ENCODE measurements at regions not wholly inside any gene's neighbourhood (a gene's known extent, or its start where the extent isn't known, plus 50 kb on each side); places are given as distances from the start of the nearest gene placed in this dataset.

GRCh38 chr2:134109246-134109645 lies 144.6 kb upstream of the MGAT5 start:
- Mint-ChIP-seq H3K4me3 (ENCODE audit: unreplicated experiment) (no peak overlapping the region), H3K27ac (ENCODE audit: low read depth, unreplicated experiment) (no peak overlapping the region), H3K4me1 (ENCODE audit: insufficient read depth, unreplicated experiment) (no peaks in the 10 kb centered on the region), H3K36me3 (ENCODE audit: insufficient read depth, unreplicated experiment) (no peaks in the 10 kb centered on the region), H3K9me3 (ENCODE audit: unreplicated experiment) (no peaks in the 10 kb centered on the region), H3K27me3 (ENCODE audit: insufficient read depth, unreplicated experiment) (no peaks in the 10 kb centered on the region)
- BruUV-seq (replicated peaks), result no TSS peak
- ChIA-PET CTCF (interaction anchor here (0.6 to 1.4 kb wide), 3 partner anchors 137 to 351 kb away, joined by 3 to 4 read pairs (median 3); no protein-coding TSS in a partner anchor), POLR2A (no interaction called here)
- intact Hi-C loops (cut with micrococcal nuclease), result no loop called here
- no peak for TF ChIP-seq CTCF (IDR thresholded peaks at IDR 0.05; ENCODE audit: unreplicated experiment)
- no peak for DNase-seq (ENCODE audit: unreplicated experiment)

- Mint-ChIP-seq H3K4me3 (ENCODE audit: unreplicated experiment) (no peak overlapping the region), H3K27me3 (ENCODE audit: insufficient read depth, unreplicated experiment) (no peaks in the 10 kb centered on the region), H3K9me3 (ENCODE audit: unreplicated experiment) (no peaks in the 10 kb centered on the region), H3K4me1 (ENCODE audit: insufficient read depth, unreplicated experiment) (no peaks in the 10 kb centered on the region), H3K27ac (ENCODE audit: low read depth, unreplicated experiment) (no peak overlapping the region), H3K36me3 (ENCODE audit: insufficient read depth, unreplicated experiment) (no peaks in the 10 kb centered on the region)
- no peak for DNase-seq (ENCODE audit: unreplicated experiment)
- intact Hi-C loops (cut with micrococcal nuclease), result no loop called here
- no TSS peak for BruUV-seq (replicated peaks)
- POLR2A ChIA-PET, result no interaction called here
- CTCF ChIA-PET, result interaction anchor here (0.6 to 1.4 kb wide), 6 partner anchors 9 to 341 kb away, joined by 3 to 5 read pairs (median 4); no protein-coding TSS in a partner anchor
- TF ChIP-seq CTCF (IDR thresholded peaks at IDR 0.05; ENCODE audit: unreplicated experiment), result no peak
Measured at GRCh38 chr2:134109725-134110124, 144.1 kb upstream of the MGAT5 start.

GRCh38 chr2:134110532-134110931 lies 143.3 kb upstream of the MGAT5 start:
- no peak for DNase-seq (ENCODE audit: unreplicated experiment)
- no peak overlapping the region for H3K4me3 Mint-ChIP-seq (ENCODE audit: unreplicated experiment)
- CTCF ChIA-PET, result interaction anchor here (0.6 to 1.4 kb wide), 7 partner anchors 8 to 1804 kb away, joined by 3 to 6 read pairs (median 4); no protein-coding TSS in a partner anchor

GRCh38 chr2:134117676-134118075 lies 136.2 kb upstream of the MGAT5 start:
- CTCF ChIA-PET, result interaction anchor here (0.6 to 11.1 kb wide), 33 partner anchors 10 to 443 kb away, joined by 3 to 221 read pairs (median 6); partner anchors contain the start of gene MGAT5
- DNase-seq (ENCODE audit: unreplicated experiment), result no peak
- intact Hi-C loops (cut with micrococcal nuclease), result loop anchor here (1.0 to 5.0 kb wide), 7 partner anchors 90 to 800 kb away; partner anchors contain the start of gene CCNT2
- H3K27me3 Mint-ChIP-seq (ENCODE audit: insufficient read depth, unreplicated experiment), result no peaks in the 10 kb centered on the region
- H3K9me3 Mint-ChIP-seq (ENCODE audit: unreplicated experiment), result no peaks in the 10 kb centered on the region
- TF ChIP-seq CTCF (IDR thresholded peaks at IDR 0.05; ENCODE audit: unreplicated experiment), result no peak
- no peak overlapping the region for H3K4me3 Mint-ChIP-seq (ENCODE audit: unreplicated experiment)
- no TSS peak for BruUV-seq (replicated peaks)
- no peaks in the 10 kb centered on the region for H3K36me3 Mint-ChIP-seq (ENCODE audit: insufficient read depth, unreplicated experiment)
- H3K4me1 Mint-ChIP-seq (ENCODE audit: insufficient read depth, unreplicated experiment), result peaks cover 20% of the 10 kb centered on the region
- no peak overlapping the region for H3K27ac Mint-ChIP-seq (ENCODE audit: low read depth, unreplicated experiment)
- POLR2A ChIA-PET, result interaction anchor here (1.1 to 4.5 kb wide), 7 partner anchors 72 to 294 kb away, joined by 3 to 27 read pairs (median 12); no protein-coding TSS in a partner anchor

More at GRCh38 chr2:134110532-134110931, 143.3 kb upstream of the MGAT5 start:
- intact Hi-C loops (cut with micrococcal nuclease), result no loop called here
- TF ChIP-seq CTCF (IDR thresholded peaks at IDR 0.05; ENCODE audit: unreplicated experiment), result no peak
- Mint-ChIP-seq H3K27me3 (ENCODE audit: insufficient read depth, unreplicated experiment) (no peaks in the 10 kb centered on the region), H3K27ac (ENCODE audit: low read depth, unreplicated experiment) (no peak overlapping the region), H3K4me1 (ENCODE audit: insufficient read depth, unreplicated experiment) (no peaks in the 10 kb centered on the region), H3K36me3 (ENCODE audit: insufficient read depth, unreplicated experiment) (no peaks in the 10 kb centered on the region), H3K9me3 (ENCODE audit: unreplicated experiment) (no peaks in the 10 kb centered on the region)
- BruUV-seq (replicated peaks), result no TSS peak
- POLR2A ChIA-PET, result no interaction called here
